ENCODE measurements at regions not wholly inside any gene's neighbourhood (a gene's known extent, or its start where the extent isn't known, plus 50 kb on each side); places are given as distances from the start of the nearest gene placed in this dataset.

DNA sequence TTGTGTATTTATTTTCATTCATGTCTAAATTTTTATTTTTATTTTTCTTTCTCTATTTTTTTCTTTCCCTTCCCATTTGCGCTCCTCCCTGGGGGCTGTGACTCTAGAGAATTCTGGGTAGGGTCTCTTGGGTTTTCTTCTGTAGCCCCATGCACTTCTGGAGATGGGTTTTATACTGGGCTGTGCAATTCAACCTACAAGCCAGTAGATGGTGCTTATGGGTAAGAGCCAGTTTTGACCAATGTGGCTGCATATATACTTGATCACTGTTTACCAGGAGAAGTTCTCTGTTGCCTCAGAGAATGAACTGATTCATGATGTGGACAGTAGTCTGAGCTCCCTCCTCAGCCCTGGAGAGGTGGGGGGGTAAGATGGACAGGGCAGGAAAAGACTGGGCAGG lies 614.6 kb downstream of the PCDH19 start:
- H3K4me3 ChIP-seq (ENCODE audit: low read depth, low read length), result no peak overlapping the region
- no peak overlapping the region for H3K4ac ChIP-seq (ENCODE audit: low read depth, low read length)
- no peak overlapping the region for H3K18ac ChIP-seq (ENCODE audit: low read length)
- H2BK120ac ChIP-seq (ENCODE audit: insufficient read depth, low read length, poor library complexity), result no peak overlapping the region
- no peak overlapping the region for H4K8ac ChIP-seq (ENCODE audit: low read depth, low read length)
- no peaks in the 10 kb centered on the region for H3K79me2 ChIP-seq (ENCODE audit: control insufficient read depth, insufficient read depth, low read length, poor library complexity)
- no peak overlapping the region for H3K4me2 ChIP-seq (ENCODE audit: low read length)
- H3K14ac ChIP-seq (ENCODE audit: low read length), result no peak overlapping the region
- no peak overlapping the region for H3K23ac ChIP-seq (ENCODE audit: low read length)
- no peak overlapping the region for H4K91ac ChIP-seq (ENCODE audit: low read depth, low read length)
- no peaks in the 10 kb centered on the region for H3K79me1 ChIP-seq (ENCODE audit: low read length)
- H3K9ac ChIP-seq (ENCODE audit: low read length), result no peak overlapping the region
- no peak overlapping the region for H2AFZ ChIP-seq (ENCODE audit: insufficient read depth, low read length, poor library complexity)
- no peak overlapping the region for H2BK5ac ChIP-seq (ENCODE audit: low read depth, low read length, poor library complexity)
- H3K36me3 ChIP-seq (ENCODE audit: control insufficient read depth in 1 of 2, insufficient read depth in 2 of 2, low read length in 2 of 2), result no peaks in the 10 kb centered on the region
- no peaks in the 10 kb centered on the region for H3K27me3 ChIP-seq (ENCODE audit: insufficient read depth, low read length)
- no peak for DNase-seq
- H3K27ac ChIP-seq (ENCODE audit: low read depth, low read length), result no peak overlapping the region
- H3K4me1 ChIP-seq (ENCODE audit: control insufficient read depth in 1 of 2, insufficient read depth in 2 of 2, low read length in 2 of 2), result no peaks in the 10 kb centered on the region
- WGBS (ENCODE audit: extremely low coverage, insufficient coverage, insufficient read length), result no CpG with 5 or more reads among the region's 1 CpG
- no peak overlapping the region for H2BK12ac ChIP-seq (ENCODE audit: low read length)
- no peak overlapping the region for H2AK5ac ChIP-seq (ENCODE audit: low read length)
- H4K12ac ChIP-seq (ENCODE audit: low read depth, low read length), result no peak overlapping the region
- H3K9me3 ChIP-seq (ENCODE audit: insufficient read depth, low read depth, low read length), result peaks cover 6% of the 10 kb centered on the region

DNA sequence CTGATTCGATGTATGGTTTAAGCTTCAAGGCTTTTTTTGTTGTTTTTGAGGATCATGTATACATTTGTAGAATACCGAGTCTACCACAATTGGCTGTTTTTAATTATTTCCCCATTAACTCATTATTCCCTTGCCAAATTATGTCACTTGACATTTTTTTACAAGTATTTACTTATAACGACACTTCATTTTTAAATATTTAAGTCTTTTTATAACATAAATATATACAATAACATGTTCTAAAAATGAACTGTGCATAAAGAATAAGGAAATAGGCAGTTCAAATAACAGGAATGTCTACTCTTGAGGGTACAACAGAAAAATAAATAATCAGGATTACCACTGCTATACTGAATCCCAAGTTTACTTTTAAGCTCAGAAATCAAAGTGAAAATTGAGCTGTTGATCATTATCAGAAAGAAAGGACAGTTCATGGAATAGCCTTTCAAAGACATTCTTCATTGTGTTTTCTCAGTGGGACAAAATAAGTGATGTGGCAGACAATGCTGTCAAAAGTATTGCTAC lies 627.5 kb downstream of the PCDH19 start:
- Histone ChIP-seq H3K36me3 (ENCODE audit: control insufficient read depth in 1 of 2, insufficient read depth in 2 of 2, low read length in 2 of 2) (no peaks in the 10 kb centered on the region), H3K4me1 (ENCODE audit: control insufficient read depth in 1 of 2, insufficient read depth in 2 of 2, low read length in 2 of 2) (no peaks in the 10 kb centered on the region), H3K14ac (ENCODE audit: low read length) (no peak overlapping the region), H3K18ac (ENCODE audit: low read length) (no peak overlapping the region), H3K4ac (ENCODE audit: low read depth, low read length) (no peak overlapping the region), H3K9me3 (ENCODE audit: insufficient read depth, low read depth, low read length) (no peaks in the 10 kb centered on the region), H4K12ac (ENCODE audit: low read depth, low read length) (no peak overlapping the region), H3K9ac (ENCODE audit: low read length) (no peak overlapping the region), H2BK12ac (ENCODE audit: low read length) (no peak overlapping the region), H3K4me2 (ENCODE audit: low read length) (no peak overlapping the region), H2AFZ (ENCODE audit: insufficient read depth, low read length, poor library complexity) (no peak overlapping the region), H3K79me2 (ENCODE audit: control insufficient read depth, insufficient read depth, low read length, poor library complexity) (no peaks in the 10 kb centered on the region), H2AK5ac (ENCODE audit: low read length) (no peak overlapping the region), H2BK5ac (ENCODE audit: low read depth, low read length, poor library complexity) (no peak overlapping the region), H4K91ac (ENCODE audit: low read depth, low read length) (no peak overlapping the region), H3K23ac (ENCODE audit: low read length) (no peak overlapping the region), H3K4me3 (ENCODE audit: low read depth, low read length) (no peak overlapping the region), H3K79me1 (ENCODE audit: low read length) (no peaks in the 10 kb centered on the region), H4K8ac (ENCODE audit: low read depth, low read length) (no peak overlapping the region), H3K27ac (ENCODE audit: low read depth, low read length) (no peak overlapping the region), H3K27me3 (ENCODE audit: insufficient read depth, low read length) (no peaks in the 10 kb centered on the region), H2BK120ac (ENCODE audit: insufficient read depth, low read length, poor library complexity) (no peak overlapping the region)
- no peak for DNase-seq
- no CpG with 5 or more reads among the region's 3 CpGs for WGBS (ENCODE audit: extremely low coverage, insufficient coverage, insufficient read length)

DNA sequence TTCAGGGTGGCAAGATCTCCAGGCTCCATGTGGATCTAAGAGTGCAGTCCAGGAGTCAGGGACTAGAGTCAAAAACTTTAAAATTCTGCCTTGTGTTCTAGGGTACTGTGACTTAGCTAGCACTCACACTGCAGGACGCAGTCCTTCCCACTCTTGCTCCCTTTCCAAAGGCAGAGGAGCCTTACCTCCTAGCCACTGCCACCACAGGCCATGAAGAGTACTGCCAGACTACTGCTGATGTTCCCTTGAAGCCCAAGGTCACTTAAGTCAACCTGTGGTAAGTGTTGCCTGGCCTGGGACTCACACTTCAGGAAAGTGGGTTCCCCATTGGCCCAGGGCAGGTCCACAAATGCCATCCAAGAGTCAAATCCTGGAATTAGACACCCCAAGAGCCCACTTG lies 632.2 kb downstream of the PCDH19 start:
- H3K4me3 ChIP-seq (ENCODE audit: low read depth, low read length), result no peak overlapping the region
- H4K91ac ChIP-seq (ENCODE audit: low read depth, low read length), result no peak overlapping the region
- no peak overlapping the region for H4K12ac ChIP-seq (ENCODE audit: low read depth, low read length)
- no peak overlapping the region for H3K9ac ChIP-seq (ENCODE audit: low read length)
- no peak overlapping the region for H3K18ac ChIP-seq (ENCODE audit: low read length)
- H3K4me2 ChIP-seq (ENCODE audit: low read length), result no peak overlapping the region
- H2AK5ac ChIP-seq (ENCODE audit: low read length), result no peak overlapping the region
- no peak overlapping the region for H2BK120ac ChIP-seq (ENCODE audit: insufficient read depth, low read length, poor library complexity)
- H3K27ac ChIP-seq (ENCODE audit: low read depth, low read length), result no peak overlapping the region
- no peak overlapping the region for H4K8ac ChIP-seq (ENCODE audit: low read depth, low read length)
- no CpG with 5 or more reads among the region's 1 CpG for WGBS (ENCODE audit: extremely low coverage, insufficient coverage, insufficient read length)
- no peak for DNase-seq
- no peaks in the 10 kb centered on the region for H3K27me3 ChIP-seq (ENCODE audit: insufficient read depth, low read length)
- no peaks in the 10 kb centered on the region for H3K9me3 ChIP-seq (ENCODE audit: insufficient read depth, low read depth, low read length)
- H3K4ac ChIP-seq (ENCODE audit: low read depth, low read length), result no peak overlapping the region
- H3K79me1 ChIP-seq (ENCODE audit: low read length), result no peaks in the 10 kb centered on the region
- no peak overlapping the region for H2BK5ac ChIP-seq (ENCODE audit: low read depth, low read length, poor library complexity)
- no peak overlapping the region for H2BK12ac ChIP-seq (ENCODE audit: low read length)
- no peak overlapping the region for H3K14ac ChIP-seq (ENCODE audit: low read length)
- H3K36me3 ChIP-seq (ENCODE audit: control insufficient read depth in 1 of 2, insufficient read depth in 2 of 2, low read length in 2 of 2), result no peaks in the 10 kb centered on the region
- H3K23ac ChIP-seq (ENCODE audit: low read length), result no peak overlapping the region
- no peaks in the 10 kb centered on the region for H3K4me1 ChIP-seq (ENCODE audit: control insufficient read depth in 1 of 2, insufficient read depth in 2 of 2, low read length in 2 of 2)
- H2AFZ ChIP-seq (ENCODE audit: insufficient read depth, low read length, poor library complexity), result no peak overlapping the region
- no peaks in the 10 kb centered on the region for H3K79me2 ChIP-seq (ENCODE audit: control insufficient read depth, insufficient read depth, low read length, poor library complexity)

DNA sequence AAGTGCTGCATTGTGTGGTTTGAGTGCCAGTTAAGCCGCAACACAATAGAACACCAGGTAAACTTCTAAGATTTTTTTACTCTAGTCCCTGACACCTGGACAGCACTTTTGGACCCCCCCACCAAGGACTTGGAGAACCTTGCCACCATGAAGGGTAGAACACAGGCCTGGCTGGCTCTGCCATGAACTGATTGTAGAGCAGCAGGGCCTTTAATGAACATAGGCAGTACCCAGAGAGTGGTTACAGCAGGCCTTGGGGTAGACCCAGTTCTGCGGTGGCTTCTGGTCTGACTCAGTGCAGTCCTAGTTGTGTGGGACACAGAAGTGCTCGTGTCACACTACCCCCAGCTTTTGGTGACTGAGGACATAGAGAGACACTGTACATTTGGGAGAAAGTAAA lies 648.3 kb downstream of the PCDH19 start:
- Histone ChIP-seq H3K14ac (ENCODE audit: low read length) (no peak overlapping the region), H2BK12ac (ENCODE audit: low read length) (no peak overlapping the region), H3K18ac (ENCODE audit: low read length) (no peak overlapping the region), H3K27ac (ENCODE audit: low read depth, low read length) (no peak overlapping the region), H3K79me2 (ENCODE audit: control insufficient read depth, insufficient read depth, low read length, poor library complexity) (no peaks in the 10 kb centered on the region), H2BK5ac (ENCODE audit: low read depth, low read length, poor library complexity) (no peak overlapping the region), H3K4me3 (ENCODE audit: low read depth, low read length) (no peak overlapping the region), H4K12ac (ENCODE audit: low read depth, low read length) (no peak overlapping the region), H3K9ac (ENCODE audit: low read length) (no peak overlapping the region), H2AFZ (ENCODE audit: insufficient read depth, low read length, poor library complexity) (no peak overlapping the region), H4K91ac (ENCODE audit: low read depth, low read length) (no peak overlapping the region), H3K4me1 (ENCODE audit: control insufficient read depth in 1 of 2, insufficient read depth in 2 of 2, low read length in 2 of 2) (no peaks in the 10 kb centered on the region), H3K23ac (ENCODE audit: low read length) (no peak overlapping the region), H3K27me3 (ENCODE audit: insufficient read depth, low read length) (no peaks in the 10 kb centered on the region), H3K4ac (ENCODE audit: low read depth, low read length) (no peak overlapping the region), H3K36me3 (ENCODE audit: control insufficient read depth in 1 of 2, insufficient read depth in 2 of 2, low read length in 2 of 2) (no peaks in the 10 kb centered on the region), H3K4me2 (ENCODE audit: low read length) (no peak overlapping the region), H4K8ac (ENCODE audit: low read depth, low read length) (no peak overlapping the region), H2AK5ac (ENCODE audit: low read length) (no peak overlapping the region), H3K79me1 (ENCODE audit: low read length) (no peaks in the 10 kb centered on the region), H2BK120ac (ENCODE audit: insufficient read depth, low read length, poor library complexity) (no peak overlapping the region), H3K9me3 (ENCODE audit: insufficient read depth, low read depth, low read length) (no peaks in the 10 kb centered on the region)
- no peak for DNase-seq
- no CpG with 5 or more reads among the region's 3 CpGs for WGBS (ENCODE audit: extremely low coverage, insufficient coverage, insufficient read length)
